Activated CD4-positive, CD25-positive, alpha-beta regulatory T cell treated with anti-CD3 and anti-CD28 coated beads, Interleukin-2, amount 50 U/mL, for 24 hours (primary cell): ENCODE measurements at regions not wholly inside any gene's neighbourhood (a gene's known extent, or its start where the extent isn't known, plus 50 kb on each side); places are given as distances from the start of the nearest gene placed in this dataset.

Experiments
- ATAC-seq, 2 donors: fragments of 150-1000 bp; cut with Tn5 transposase; one replicate each; pipeline ENCODE4 v1.10.0; 2021; ENCODE audit warnings: mild to moderate bottlenecking in 1 of 2, moderate library complexity in 1 of 2

DNA sequence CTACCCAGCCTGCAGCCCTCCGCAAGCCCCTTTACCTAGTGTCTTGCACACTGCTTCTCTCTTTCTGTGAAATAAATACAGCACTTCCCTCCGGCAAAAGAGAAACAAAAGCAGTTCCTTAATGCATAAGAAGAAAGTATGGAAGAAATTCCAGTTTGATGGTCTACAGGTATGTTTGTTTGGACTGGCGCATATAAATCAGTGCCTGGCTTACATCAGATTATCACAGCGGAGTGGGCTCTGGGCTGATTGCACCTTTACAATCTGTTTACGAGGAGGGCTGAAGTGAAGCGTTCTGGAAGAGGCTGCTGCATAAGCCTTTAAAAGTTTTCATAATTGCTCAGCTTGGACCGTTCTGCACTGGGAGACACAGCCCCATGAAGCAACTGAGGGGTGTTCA is 153.5 kb upstream of the FOXF1 start:
- ATAC-seq = no peak

DNA sequence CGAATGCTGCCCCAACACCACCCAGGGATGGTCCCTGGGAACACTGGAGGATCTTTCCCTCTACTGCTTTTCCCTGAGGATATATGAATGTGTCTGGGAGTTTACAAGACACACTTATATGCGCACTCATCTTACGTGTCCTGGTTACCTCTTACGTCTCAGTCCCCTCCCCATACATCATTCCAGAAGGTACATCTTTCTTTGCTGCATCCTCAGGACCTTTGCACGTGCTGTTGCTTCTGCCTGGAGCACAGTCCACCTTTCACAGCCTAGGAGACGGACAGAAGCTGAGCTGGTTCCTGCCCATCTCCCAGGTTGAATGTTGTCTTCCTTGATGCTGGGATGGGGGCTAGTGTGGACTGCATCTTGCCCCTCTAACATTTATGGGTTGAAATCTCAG is 153.0 kb upstream of the FOXF1 start:
- ATAC-seq = no peak

DNA sequence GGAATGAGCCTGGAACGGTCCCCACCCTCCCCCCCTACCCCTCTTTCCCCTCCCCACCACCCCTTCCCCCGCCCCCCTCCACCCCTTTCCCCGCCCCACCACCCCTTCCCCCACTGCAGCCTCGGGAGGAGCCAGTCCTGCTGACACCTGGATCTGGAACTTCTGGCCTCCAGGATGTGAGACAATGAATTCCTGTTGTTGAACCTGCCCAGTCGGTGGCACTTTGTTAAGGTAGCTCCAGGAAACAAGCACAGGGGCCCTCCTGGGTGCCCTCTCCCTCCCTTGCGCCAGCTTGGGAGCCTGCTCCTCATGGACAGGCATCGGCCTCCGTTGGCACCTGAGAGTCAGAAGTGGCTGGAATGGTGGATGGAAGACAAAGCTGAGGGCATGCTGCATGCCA is 152.4 kb upstream of the FOXF1 start:
- ATAC-seq = no peak

DNA sequence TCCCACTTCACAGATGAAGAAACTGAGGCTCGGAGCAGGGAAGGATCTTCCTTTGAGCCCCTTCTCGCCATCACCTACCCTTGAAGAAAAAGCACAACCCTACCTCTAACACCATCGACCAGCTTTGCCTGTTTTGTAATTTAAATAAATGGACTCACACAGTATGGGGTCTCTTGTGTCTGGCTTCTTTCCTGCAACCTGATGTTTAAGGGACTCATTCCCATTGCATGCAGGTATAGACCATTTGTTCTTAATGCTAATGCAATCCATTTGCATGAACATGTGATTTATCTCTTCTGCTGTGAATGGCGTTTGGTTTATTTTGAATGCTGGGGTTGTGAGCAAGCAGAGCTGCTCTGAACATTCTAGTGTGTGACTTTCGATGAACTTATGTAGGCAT is 150.8 kb upstream of the FOXF1 start:
- ATAC-seq = no peak

DNA sequence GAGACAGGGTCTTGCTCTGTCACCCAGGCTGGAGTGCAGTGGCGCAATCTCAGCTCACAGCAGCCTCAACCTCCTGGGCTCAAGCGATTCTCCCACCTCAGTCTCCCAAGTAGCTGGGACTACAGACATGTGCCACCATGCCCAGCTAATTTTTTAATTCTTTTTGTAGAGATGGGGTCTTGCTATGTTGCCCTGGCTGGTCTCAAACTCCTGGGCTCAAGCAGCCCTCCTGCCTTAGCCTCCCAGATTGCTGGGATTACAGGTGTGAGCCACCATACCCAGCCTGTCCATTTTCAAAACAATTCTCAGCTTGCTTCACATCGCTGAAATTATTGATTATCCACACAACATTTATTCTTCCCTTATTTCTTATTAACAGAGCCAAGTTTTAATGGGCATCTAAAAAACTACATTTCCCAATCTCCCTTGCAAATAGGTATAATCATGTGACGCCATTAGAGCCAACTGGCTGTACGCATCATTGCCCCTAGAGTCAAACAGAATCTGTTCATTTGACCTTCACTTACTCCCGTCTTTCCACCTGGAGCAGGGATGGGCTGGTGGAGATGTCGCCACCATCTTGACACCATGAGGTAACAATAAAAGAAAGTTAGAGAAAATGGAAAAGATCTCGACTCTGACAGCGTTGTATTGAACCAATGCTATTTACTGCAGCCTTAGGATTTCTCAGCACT is 148.0 kb upstream of the FOXF1 start:
- no peak for ATAC-seq

DNA sequence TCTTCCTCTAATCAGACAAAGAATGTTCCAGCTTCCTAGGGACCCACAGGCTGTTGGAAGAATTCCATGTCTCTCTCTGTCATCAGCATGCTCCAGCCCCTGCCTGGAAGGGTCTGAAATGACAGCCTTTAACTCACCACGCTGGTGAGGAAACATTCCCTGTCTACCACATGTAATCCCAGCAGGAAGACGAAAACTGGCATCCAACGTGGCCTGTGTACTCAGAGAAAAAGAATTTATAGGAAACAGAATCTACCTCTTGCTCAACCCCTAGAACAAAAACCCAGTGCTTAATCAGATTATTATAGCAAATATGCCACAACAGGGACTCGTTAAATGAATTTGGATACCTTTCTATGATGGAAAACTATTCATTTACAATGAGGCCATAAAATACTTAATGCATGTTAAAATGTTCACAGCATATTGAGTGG is 147.3 kb upstream of the FOXF1 start:
- ATAC-seq = no peak

DNA sequence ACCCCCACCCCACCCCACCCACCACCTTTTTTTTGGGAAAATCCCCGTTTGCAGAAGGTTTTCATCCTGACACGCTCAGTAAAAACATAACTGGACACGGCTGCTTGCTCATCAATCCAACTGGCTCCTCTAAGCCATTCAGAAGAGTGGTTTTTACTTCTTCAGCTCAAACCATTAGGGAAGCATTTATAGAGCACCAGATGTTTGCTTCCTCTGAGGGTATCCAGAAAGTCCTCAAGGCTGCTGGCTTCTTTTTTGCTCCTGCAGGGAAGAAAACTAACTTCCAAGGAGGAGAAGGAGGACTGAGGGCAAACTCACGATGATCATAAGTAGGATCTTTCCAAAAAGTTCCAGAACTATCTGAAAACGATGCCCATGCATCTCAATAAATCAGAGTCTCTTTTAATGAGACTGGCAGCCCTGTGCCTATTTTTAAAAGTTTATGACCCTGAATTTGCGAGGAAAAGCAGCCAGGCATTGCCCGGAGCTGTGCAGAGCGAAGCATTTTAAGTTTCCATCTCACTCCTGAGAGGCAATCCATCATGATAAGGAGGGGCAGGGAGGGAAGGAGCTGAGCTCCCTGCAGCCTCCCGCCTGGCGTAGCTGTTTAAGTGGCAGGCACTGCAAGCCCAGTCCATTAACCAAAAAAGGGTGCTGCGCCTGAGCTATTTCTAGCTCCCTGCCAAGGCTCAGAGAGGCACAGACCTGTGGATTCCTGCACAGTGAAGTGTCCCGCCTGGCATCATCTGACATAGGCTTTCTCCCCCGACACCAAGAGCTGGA is 146.3 kb upstream of the FOXF1 start:
- no peak for ATAC-seq

DNA sequence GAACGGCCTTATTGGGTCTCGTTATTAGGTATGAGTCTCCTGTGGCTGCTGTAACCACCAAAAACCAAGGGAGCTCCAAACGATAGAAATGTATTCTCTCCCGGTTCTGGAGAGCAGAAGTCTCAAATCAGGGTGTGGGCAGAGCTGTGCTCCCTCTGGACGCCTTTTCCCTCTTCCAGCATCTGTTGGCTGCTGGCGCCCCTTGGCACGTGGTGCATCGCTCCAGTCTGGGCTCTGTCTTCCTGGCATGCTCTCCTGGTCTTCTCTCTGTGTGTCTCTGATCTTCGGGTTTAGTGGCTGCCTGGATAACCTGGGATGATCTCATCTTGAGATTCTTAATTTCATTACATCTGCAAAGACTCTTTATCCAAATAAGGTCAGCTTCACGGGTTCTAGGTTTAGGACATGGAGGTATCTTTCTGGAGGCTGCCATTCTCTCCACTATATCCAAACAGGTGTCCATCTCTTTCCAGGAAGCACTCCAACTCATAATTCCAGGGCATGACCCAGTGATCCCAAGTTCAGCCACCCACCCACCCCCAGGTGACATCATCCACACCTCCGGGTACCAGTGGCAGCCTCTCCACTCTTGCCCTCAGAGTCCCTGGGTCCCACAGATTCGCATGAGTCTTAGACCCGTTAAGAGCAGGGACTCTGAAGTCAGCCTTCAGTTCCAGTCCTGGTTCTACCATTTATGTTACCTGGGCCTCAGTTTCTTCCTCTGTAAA is 145.5 kb upstream of the FOXF1 start:
- no peak for ATAC-seq

DNA sequence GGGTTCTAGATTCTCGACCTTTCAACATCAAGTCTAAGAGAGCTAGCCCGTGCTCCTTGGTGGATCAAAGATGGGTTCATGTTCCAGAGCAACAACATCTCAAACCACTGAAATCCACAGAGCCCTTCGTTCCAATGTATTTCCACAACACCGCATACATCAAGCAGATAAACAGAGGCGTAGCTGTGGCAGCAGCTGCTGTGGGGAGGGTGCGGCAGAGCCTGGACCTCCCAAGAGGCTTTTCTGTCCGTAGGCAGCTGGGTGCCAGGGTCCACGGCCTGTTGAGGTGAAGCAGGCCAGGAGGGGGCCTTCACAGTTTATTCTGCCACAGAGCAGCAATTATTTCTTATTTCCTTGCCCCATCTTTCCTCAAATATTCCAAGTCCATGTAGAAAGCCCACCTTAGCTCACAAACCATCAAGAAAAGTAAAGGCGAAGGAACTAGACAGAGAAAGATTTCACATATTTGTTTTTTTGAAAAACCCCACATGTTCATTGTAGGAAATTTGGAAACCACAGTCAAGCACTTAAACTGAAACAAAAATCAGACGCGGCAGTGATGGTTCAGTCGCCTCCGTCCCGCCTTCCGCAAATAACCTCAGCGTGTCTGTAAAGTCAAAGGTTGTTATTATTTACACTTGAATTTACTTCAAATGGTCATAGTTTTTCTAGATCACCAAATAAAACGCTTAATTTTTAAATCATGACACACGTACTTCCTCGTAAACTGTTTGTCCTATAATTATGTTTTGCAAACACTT is 144.6 kb upstream of the FOXF1 start:
- ATAC-seq = no peak

DNA sequence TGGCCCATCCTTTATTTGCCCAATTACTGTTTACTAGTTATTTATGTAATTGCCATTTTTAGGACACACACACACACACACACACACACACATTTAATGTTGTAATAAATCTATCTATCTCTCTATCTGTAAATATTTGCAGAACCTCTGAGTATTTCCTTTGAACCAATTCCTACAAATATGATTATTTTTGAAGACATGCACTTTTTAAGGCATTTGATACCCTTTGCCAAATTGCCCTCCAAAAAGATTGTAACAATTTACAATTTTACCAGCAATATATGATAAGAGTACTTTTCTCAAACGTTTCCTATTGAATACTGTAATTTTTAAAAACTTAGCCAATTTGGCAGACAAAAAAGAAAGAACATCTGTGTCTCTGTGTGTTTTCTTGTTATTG is 143.8 kb upstream of the FOXF1 start:
- ATAC-seq = no peak

DNA sequence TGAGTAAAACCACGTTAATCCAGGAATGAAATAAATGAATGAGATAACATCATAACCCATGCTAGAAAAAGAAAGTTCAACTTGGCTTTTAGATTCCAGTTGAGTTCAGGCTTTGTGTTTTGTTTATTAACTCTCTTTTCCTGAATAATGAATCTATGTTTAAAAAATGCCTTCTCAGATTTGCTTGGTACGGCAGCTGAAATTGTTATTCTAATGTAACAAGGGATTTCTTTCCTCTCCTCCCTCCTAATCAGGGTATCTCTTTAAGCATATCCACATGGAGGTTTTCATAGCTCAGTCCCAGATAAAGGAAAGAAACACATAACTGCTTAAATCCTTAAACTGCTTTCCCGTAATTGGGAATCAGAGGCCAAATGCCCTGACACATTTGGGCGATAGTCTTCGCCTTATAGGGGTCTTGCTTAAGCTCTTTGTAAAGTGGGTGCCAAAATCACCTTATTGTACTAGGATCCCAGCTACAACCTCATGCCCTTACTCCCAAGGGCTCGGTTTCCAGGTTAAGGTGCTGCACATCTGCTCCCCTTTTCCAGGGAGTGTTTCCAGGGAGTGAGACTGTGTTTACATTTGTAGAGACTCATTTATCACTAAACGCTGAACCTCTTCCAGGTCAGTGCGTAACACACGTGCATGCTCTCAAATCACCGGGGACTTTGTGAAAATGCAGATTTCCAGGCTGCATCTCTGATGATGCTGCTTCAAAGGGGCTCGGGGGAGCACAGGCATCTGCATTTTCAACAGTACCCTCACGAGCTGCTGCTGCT is 142.8 kb upstream of the FOXF1 start:
- no peak for ATAC-seq

DNA sequence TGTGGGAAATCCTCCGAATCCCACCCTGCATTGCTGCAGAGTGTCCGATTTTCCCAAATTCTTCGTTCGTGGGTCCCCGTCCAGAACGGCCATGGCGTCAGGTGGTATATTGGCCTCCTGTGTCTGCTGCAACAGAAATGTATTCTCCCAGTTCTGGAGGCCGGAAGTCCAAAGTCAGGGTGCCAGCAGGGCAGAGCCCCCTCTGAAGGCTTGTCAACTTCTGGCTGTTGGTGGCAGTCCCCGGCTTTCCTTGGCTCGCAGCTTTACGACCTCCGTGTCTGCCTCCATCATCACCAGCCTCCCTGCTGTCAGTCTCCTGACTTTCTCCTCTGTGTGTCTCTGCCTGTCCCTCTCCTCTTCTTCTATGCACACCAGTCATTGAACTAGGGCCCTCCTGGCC is 142.1 kb upstream of the FOXF1 start:
- no peak for ATAC-seq

DNA sequence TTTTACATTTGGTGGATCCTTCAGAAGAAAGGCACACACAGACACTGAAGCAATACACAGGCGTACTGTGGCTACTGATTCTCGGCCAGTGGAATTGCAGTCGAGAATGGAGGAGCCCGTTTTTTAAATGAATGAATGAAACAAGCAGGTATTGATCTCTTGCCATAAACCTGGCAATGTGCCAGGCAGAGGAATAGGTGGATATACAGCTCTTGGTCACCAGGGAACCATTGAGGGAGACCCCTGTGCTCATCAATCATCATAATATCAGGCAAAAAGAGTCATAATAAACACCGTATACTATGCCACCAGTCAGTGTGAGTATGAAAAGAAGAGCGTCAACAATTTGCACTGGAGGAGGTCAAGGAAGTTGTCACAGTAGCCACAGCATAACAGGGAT is 140.3 kb upstream of the FOXF1 start:
- no peak for ATAC-seq

DNA sequence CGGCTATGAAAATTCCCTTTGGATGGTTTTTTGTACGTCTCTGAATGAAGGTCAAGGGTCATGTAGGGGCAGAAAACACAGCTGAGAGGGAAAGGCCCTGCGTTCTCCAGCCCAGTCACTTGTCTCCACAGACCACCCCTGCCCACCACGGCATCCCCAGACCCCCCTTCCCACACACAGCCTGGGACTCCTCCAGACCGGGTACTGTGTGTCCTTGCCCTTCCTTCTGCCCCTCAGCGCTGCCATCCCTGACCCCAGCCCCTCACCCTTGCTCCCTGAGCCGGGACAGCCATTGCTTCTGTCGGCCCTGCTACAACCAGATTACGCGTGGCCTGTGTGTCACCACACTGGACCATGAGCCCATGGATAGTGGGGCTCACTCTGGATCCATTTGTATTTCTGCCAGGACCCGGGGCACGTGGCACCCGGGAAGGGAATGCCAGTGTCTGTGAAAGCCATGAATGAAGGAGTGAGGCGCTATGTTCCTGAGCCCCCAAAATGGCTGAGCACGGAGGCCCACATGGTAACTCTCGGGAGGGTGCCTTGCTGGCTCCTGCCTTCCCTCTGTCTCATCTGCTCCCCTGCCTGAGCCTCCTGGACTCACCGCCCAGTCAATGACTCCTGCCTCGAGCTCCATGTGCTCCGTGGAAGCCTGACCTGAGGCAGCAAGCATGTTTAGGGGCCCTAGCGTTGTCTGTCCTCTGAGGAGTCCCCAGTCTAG is 139.1 kb upstream of the FOXF1 start:
- ATAC-seq = no peak

DNA sequence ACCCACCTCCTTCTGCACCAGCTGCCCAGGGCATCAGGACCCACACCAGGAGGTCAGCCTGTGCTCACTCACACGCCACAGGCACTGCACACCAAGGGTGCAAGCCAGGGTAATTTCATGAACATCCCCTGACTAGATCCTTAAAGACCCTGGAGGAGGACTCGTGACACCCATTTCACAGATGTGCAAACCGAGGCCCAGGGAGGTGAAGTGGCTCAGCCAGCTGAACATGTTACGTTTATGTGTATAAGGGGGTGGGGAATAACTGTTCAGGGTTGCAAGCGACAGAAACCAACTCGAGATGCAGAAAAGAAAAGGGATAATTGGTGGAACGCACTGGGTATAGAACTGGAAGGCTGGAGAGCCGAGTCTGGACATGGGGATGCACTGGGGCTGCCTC is 138.1 kb upstream of the FOXF1 start:
- no peak for ATAC-seq

DNA sequence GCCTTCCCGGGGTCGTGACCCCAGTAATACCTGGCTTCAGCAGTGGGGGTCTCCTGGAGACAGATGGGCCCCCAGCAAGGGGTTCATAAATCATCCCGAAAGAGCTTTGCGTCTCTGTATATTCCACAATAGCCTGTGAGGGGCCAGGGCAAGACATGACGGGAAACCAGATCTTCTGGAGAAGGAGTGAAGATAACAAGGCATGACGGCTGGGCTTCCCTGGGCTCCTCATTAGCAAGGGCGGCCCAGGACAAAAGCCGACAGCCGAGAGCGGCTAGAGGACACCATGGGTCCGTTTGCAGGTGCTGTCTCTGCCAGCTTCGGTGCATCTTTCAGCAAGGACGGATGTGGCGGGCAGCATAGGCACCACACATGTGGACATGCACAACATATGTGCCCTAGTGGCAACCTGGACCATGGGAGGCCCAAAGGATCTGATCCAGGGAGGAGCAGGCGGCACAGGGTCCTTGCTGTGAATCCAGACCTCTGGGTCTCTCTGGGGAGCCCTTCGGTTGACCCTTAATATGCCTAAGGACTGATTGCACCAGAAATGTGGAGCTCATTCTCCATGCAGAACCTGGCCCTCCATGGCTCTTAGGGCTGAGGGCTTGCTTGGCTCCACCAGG is 136.9 kb upstream of the FOXF1 start:
- ATAC-seq = no peak

DNA sequence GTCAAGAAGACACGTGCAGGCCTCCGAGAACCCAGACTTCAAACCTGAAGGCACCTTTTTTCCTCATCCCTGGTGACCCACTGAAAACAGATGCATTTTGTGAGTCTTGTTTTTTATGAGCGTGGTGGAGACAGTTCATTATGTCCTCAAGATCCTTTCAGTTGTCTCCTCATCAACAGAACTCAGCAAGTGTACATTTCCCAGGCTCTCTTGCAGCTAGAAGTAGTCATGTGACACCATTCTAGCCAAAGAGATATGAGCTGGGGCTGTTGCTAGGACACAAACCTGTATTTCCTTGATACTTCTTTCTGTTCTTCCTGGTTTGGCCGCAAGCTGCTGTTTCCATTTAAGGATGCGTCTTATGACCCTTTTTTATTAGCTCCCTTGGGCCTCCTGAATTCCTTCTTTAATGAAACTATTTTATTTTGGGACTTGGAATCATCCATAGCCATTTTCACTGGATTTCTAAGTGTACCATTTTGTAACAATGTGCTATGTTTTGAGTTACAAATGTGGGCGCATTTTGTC is 135.7 kb upstream of the FOXF1 start:
- no peak for ATAC-seq

DNA sequence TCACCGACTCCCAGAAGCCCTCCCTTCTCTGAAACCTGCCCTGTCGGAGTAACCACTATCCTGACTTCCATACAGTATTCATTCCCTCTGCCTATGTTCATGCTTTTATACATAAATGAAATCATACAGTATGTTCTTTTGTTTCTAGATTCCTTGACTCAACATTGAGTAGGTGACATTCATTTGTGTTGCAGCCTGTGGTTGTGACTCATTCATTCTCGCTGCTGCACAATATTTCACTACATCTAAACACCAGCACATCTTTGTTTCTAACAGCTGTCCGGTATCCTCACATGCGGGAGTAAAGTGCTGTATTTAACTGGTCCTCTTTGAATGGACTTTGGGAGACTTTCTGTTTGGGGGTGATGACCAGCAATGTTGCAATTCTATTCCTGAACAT is 135.0 kb upstream of the FOXF1 start:
- no peak for ATAC-seq

DNA sequence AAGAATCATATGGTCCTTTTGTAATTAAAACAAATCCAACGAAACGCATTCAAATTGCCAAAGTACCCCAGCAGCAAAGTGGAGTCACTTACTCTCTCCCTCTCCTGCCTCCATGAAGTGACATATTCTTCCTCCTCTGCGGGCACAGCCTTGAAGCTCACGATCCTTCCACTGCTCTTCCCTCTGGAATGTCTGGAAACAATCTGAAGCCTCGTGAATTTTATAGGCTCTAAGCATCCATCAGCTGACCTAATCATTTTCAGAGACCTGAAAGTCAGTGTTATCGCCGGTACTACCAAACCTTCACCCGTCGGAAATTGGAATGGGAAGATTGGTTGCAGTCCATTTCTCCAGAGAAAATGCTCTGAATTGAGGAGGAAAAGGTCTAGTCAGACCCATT is 134.5 kb upstream of the FOXF1 start:
- no peak for ATAC-seq

DNA sequence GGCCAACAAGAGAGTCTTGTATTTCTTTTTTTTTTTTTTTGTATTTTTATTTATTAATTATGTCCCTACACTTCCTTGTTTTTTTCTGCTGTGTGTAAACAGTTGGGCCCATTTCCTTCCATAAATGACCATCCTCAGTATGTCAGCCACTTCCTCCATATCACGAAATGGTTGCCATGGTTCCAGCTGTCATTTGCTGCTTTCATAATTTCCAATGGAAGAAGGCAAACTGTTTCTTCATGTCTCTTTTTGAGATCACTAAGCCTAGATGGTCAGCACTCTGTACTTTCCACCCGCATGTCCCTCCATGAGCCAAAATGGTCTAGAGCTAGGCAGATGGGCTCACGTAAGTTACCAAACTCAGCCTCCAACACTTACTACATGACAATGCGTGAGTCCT is 133.5 kb upstream of the FOXF1 start:
- no peak for ATAC-seq
